Effector CD8-positive, alpha-beta T cell (primary cell): ENCODE measurements at regions not wholly inside any gene's neighbourhood (a gene's known extent, or its start where the extent isn't known, plus 50 kb on each side); places are given as distances from the start of the nearest gene placed in this dataset.

ENCODE experiments used
- DNase-seq: peaks from one replicate; lab custom pipeline; 2025; lab: John Stamatoyannopoulos, UW

DNA sequence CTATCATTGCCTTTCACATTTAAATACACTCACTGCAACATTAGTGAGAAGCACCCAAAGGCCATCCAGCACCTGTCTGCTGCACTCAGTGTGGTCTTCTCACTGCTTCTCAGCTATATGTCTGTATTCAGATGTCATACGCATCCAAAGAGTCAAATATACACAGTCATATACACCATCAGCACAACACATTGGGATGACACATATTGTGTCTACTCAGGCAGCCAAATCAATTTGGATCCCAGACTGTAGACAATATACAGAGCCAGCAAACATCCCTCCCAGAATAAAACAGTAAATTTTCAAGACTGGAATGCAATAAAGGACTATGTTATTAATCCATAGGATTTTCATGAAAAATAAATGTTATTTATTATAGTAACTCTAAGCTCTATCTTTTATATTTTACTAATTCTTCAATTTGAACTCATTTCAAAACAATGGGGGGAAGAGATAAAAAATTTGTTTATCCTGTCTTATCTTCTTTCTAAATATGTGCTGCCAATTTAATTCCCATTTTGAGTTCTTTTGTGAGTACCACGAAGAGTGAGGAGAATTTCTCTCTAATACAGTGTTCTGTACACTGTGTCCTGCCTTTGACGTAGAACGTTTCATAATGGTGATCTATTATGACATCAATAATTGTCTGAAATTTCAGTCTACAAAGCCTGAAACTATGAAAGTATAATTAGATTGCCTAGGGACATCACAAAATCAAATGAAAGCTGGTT lies 602.2 kb upstream of the CXADR start:
- no peak for DNase-seq

DNA sequence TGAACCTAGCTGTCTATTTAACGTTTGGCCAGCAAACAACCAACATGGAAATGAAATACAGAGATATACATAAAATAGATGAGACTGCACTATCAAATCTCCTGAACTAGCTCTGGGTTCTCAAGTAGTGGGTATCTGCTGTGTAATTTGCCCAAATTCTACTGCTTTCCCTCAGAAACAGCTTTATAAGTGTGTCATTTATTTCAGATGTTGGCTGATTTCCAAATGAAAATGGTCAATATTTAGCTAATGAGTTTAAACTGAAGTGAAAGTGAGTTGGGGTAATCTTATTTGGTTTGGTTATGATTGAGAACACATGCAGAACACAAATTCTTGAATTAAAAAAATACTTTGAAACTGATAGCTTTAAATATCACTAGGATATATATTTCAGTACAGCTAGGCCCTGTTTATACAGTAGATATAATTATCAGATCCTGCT lies 601.7 kb upstream of the CXADR start:
- no peak for DNase-seq

DNA sequence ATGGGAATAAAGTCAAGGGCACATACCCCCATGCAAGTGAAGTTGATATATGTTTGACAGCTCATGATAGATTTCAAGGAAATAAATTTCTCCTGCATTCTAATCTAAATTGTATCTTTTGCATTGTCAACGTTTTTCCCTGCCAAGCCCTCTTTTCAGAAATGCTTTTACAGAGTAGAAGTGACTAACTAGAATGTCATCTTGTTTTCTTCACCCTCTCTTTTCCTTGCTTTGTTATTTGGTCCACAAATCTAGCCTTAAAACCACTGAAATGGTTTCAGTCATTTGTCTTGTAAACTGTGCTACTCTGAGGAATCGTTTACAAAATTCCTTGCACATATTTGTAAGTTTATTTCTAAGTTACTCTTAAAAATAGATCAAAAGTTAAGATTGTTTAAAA lies 600.8 kb upstream of the CXADR start:
- DNase-seq = no peak

DNA sequence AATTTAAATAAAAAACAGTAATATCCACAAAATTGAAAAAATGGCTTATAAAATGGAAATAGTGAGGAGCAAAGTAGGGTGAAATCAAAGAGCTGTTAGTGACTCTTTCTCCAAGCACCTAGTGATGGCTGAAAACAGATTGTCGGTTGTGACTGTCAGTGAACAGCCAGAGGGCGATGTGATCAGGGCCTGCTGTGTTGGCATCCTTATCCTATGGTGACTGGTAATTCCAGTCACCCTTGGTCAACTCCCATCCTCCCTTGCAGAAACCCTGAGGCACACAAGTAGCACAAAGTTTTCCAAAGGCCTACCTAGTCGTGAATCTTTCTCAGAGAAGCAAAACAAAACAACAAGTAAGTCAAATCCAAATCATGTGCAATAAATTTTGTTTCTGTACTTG lies 599.8 kb upstream of the CXADR start:
- no peak for DNase-seq

DNA sequence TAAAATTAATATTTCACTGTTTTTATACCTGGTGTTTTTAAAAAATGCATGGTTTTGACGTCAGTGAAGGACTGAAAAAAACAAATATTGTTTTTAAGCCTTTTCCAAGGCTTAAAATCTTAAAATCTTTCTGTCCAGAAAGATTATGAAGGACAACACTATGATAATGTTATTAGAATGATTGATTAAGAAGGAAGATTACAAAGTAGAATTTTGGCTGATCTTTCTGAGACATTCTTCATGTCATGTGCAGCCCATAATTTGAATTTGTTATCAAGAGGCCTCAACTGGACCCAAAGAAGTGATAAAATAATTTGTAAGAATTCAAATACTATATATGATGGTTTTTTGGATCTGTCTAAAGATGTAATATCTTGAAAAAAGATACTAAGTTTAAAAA lies 584.4 kb upstream of the CXADR start:
- DNase-seq = no peak

DNA sequence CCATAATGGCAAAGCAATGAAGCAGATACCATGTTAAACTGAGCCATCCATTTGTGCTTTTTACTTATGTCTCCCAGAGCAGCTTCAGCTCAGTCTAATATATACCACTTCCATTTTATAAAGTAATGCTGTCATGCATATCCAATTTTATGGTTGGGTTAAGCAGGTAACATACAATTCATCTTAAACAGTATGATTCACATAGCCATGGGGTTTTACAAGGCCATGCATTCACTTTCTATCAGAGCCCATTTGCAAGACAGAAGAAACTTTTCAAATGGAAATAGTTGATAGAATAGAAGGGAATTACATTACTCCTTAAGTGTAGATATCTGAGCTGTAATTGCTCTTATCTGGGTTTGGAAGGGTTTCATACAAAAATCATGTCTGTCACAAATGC lies 580.5 kb upstream of the CXADR start:
- no peak for DNase-seq

DNA sequence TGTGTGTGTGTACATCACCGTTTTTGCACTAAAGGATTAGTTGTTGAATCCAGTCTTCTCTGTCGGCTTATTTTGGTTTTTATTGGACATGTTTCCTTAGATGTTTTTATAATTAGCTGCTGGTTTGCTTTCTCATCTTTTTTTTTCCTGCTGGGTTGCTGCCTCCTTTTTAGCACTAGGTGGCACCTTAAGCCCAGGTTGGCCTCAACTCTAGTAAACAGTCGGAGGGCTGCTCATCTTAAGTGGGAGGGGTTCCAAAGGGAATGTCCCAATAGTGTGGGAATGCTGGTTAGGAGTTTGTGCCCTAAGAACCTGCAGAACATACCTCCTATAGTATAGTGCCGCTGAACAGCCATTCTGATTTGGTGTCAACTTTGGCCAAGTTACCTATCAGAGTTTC lies 570.1 kb upstream of the CXADR start:
- no peak for DNase-seq

DNA sequence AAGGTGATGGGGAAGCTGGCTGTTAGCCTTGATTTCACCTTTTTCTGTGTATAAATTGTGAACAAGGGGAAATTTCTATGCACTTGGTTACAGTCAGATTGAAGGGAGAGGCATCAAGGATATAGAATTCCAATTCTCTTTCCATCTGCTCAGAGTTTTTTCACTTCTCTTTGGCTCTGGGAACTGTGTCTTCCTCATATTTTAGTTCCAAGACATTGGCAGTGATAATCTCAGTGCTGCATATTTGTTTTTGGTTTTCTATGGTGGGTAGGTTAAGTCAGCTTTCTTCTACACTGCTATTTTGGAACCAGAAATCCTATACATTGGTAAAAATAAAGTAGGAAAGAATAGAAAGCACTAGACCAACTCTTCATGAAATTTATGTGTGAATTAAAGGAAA lies 569.6 kb upstream of the CXADR start:
- no peak for DNase-seq

DNA sequence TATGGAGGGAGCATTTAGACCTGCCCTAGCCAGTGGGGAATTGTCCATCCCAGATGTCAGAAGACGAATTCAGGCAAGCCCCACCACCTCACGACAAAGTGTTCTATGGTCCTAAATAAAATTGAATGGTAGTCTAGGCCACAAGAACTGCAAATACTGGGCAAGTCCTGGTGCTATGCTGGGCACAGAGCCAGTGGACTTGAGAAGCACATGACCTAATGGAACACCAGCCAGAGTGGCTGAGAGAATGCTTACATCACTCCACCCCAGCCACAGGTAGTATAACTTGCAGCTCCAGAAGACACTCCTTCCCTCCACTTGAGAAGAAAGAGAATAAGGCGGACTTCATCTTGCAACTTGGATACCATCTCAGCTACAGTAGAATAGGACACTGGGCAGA lies 567.3 kb upstream of the CXADR start:
- DNase-seq = no peak

DNA sequence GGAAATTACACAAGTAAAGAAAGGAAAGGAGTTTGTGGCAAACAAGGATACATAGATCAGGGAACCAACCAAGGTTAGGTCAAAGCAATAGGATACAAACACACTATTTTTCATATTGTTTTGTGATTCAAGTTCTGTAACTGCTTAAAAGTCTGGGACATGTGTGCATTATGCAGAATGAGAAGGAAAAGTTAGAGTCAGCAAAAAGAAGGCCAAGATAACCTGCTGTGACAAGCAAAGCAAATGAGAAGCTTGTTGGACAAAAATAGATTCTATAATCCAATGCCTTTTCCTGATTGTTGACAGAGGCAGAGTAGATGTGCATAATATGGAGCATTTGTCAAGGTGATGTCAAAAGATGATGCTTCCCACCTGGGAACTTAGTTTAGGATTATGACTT lies 556.0 kb upstream of the CXADR start:
- DNase-seq = no peak

DNA sequence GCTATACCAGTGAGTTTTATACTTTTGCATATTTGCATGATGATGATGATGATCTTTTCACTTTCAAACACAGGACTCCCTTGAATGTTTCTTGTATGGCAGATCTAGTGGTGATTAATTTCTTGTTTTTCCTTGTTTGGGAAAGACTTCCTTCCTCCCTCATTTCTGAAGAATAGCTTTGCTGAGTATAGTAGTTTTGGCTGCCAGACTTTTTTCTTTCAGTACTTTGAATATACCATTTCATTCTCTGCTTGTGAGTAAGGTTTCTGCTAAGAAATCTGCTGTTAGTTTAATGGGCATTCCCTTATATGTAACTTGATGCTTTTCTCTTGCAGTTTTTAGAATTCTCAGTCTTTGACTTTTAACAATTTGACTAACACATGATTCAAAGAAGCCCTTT lies 547.4 kb upstream of the CXADR start:
- DNase-seq = no peak

DNA sequence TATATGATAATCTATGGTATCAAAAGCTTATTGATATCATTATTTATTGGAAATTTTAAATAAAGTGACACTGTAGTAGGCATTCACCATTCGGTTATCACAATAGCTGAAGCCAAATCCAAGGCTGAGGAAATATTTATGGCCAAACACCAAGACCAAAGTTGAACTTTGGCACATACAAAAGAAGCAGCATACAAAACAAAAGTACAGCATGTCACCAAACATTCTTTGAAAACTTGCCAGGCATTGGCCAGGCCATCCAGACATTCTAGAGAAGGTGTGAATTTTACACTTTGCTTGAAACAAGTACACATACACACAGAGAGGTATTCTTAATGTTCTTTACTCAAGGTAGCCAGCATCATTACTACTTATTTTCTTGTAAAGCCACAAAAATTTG lies 544.4 kb upstream of the CXADR start:
- no peak for DNase-seq

DNA sequence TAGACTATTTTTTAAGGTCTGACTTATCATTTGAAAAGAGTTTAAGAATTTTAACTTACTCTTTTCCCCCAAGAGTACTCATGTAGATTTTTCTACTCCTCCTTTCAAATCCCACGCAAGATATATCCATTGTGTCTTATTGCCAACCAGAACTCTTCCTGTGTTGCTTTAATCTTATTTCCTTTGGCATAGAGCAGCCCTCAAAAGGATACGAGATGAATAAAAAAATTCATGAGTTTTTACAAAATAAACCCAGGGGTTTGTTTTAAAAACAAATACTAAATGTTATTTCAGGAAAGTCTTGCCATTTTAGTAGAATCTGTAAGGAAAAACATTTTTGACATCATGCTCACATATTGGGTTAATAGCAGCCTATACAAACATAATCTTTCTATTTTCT lies 543.2 kb upstream of the CXADR start:
- DNase-seq = no peak

DNA sequence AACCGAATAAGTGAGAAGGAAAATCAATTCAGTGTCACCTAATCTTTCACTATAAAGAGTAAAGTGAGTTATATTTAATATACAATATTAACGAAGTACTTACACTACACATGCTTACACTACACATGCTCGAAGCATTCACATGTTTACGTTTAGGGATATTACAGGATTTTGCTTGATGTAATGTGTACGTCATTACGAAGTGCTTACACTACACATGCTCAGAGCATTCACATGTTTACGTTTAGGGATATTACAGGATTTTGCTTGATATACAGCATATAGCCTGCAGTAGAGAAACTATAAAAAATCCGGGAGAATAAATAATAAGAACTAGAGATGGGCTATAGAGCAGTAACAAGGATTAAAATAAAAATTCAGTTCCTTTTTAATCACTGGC lies 538.8 kb upstream of the CXADR start:
- no peak for DNase-seq

DNA sequence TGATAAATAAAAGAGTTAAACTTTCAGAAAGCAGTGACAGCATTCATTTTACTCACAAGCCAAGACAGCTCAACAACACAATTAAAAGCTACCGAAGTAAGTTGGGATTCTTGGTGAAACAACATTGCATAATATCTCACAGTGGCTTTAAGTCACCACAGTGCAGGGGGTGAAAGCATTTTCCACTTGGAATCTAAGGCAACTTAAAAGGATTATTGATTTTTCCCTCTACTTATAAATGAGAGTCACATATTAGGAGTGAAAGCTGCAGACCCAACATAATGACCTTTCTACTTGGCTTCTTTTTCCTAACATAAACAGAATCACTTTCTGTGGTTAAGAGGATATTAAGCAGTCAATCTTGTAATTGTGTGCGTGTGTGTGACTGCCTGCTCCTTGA lies 536.6 kb upstream of the CXADR start:
- no peak for DNase-seq

DNA sequence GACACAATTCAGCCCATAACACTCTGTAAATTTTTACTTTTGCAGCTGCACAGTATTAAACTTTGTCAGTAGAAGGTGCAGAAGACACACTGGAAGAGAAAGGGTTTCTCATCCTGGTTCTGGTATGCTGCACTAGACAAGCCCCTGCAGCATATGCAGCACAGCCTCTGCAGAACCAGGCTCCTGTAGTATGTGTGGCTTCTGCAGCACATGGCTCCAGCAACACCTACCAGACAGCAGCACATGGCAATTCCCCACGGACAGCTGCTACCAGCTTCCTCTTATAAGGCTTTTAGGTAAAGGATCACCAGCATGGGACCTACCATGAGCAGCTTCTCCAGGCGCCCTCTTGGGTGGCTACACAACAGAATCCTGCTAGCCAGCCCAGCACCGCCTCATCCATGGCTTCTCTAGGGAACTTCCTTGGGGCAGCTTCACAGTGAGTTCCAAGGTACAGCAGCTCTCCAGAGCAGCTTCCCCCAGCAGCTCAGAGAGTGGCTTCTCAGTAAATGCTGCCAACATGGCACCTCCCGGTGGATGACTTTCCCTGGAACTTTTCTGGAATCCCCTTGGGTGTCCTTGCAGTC lies 534.4 kb upstream of the CXADR start:
- DNase-seq = no peak

DNA sequence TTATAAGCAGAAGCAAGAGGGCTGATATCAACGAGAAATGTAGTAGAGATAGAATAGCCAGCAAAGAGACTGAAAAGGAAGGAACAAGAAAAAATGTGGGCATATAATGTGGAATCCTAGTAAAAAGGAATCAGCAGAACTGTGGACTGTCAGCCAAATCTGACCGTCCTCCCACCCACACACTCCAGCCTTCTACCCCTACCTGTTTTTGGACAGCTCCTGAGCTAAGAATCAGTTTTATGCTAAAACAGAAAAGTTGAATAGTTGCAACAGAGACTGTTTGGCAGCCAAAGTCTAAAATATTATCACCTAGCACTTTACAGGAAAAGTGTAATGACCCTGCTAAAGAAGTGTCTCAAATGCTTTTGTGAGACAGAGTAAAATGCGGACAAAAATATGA lies 533.3 kb upstream of the CXADR start:
- DNase-seq = no peak

DNA sequence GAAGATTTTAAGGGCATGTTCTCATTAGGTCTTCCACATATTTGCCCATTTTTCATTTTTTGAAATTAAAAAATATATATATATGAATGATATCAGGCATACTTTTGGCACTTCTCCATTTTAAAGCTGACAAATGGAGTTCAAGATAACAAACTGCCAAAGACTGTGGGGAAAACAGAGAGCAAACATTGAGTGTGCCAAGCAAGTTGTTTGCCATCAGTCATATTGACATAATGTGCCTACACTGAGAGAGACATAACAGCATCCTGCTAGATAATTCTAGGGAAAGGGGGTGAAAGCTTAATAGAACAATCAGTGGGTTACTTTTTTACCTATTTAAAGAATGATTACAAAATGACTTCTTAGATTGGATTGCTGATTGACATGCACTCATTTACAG lies 529.4 kb upstream of the CXADR start:
- DNase-seq = no peak

DNA sequence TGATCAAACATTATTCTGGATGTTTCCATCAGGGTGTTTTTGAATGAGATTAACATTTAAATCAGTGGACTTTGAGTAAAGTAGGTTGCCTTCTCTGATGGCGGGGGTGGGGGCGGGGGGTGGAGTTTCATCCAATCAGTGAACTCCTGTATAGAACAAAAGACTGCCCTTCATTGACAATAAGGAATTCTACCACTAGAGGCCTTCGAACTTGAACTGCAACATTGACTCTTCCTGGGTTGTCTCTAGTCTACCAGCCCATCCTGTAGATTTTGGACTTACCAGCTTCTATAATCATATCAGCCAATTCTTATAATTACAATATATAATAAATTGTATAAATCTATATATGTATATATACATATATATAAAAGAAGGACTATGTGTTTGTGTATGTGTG lies 520.4 kb upstream of the CXADR start:
- no peak for DNase-seq

DNA sequence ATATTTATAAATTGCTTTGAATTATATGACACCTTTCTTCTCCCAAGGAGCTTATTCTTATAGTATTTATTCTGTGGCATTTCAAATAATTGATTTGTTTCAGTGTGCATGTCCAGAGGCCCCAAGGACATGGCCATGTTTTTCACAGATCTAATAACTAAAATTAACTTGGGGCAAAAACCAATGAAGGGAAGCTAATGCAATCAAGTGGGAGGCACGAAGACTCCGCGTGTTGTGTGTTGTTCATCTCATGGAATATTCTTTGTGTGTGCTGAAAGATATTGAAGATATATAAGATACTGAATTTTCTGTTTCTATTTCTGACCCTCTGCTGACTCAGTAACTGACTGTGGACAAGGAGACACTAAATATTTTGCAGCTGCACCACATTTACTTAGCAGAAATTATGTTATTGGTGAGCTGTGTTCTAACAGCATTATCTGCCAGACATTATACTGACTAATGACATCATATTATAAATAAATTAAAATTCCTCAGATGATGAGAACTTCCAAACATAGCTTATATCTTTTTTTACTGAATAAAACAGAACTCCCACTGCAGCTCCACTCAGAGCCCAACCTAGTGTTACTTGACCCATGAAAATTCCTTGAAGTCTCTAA lies 519.3 kb upstream of the CXADR start:
- DNase-seq = no peak

DNA sequence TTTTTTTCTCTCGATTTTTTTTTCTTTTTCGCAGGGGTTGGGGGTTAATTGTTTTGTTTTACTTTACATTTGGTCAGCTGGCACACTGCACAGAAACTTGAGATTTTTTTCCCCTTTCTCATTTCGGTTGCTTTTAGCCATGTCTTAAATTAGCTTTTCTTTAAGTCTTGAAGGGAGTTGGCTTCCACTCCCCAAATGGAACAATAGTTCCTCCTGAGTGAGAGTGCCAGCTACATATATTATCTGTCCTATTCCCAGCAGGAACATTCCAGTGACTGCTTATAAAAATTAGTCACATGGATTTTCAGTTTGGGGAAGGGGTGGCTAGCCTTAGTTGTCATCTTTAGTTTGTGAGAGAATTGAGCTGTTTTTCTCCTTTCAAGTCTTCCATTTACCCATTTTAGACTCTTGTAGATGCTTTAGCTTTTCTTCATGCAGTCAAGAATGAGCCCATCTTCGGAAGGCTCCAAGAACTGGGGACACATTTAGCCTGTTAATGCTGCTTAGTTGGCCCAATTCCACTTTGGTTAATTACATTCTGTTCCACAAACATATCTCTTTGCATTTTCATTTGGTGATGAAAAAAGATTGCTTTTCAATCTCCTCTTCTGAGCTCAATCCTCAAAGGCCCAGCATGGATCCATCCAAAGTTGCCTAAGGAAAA lies 510.1 kb upstream of the CXADR start:
- DNase-seq = no peak

DNA sequence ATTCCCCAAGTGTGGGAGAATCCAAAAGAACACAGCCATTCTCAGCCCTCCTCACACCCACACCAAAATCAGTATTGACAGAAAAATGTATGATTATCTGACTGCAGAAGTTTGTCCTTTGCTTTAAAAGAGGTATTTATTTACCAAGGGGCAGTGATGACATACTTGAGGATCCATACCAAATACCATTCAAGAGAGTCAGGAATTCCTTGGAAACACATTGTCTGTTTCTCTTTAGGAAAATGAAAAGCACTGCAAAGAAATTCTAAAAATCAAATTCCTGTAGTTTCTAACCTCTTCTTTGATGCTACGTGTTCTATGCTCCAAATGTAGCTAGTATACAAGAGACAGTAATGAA lies 509.6 kb upstream of the CXADR start:
- no peak for DNase-seq

DNA sequence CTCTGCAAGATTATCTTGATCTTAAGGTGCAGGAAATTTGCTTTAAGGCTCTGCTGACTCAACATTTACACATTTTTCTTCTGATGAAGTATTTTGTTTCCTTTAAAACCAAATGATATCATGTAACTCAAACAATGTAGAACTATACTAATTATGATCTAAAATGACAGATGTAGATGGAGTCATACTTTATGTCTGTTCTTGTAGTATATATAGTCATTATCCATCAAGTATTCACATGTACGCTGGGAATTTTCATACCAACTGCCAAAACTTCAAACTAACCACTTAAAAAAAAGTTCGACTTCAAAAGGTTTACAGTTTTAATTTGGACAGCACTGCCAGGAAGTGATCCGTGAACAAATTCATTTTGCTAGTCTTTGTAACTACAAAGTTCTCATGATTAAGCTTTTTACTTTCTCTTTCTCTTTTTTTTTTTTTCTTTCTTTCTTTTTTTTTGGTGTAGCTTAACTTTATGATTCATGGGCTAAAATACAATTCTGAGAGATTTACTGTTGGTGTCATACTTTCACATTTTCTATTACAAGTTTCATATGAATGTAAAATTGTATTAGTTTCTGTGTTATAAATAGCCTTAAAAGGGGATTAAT lies 509.0 kb upstream of the CXADR start:
- no peak for DNase-seq
